GM20000 (cell line): ENCODE measurements at regions not wholly inside any gene's neighbourhood (a gene's known extent, or its start where the extent isn't known, plus 50 kb on each side); places are given as distances from the start of the nearest gene placed in this dataset.

Experiments
- DNase-seq: peaks from one replicate; pipeline ENCODE4 v3.0.0; 2012; ENCODE audit warnings: low spot score
- CTCF ChIP-seq: IDR thresholded peaks from 2 replicates; pipeline ENCODE4 v1.5.1; 2012; ENCODE audit warnings: mild to moderate bottlenecking, control low read depth; ENCODE audit errors: extremely low read depth, missing control alignments

GRCh38 chr13:111044087-111044830 is 70.9 kb upstream of the ARHGEF7 start:
- no peak for DNase-seq
- no peak for TF ChIP-seq CTCF

- DNase-seq, result no peak
- TF ChIP-seq CTCF, result no peak
Measured at GRCh38 chr13:111043575-111043982, 71.5 kb upstream of the ARHGEF7 start.

- DNase-seq, result no peak
- TF ChIP-seq CTCF, result no peak
Measured at GRCh38 chr13:111042661-111043226, 72.4 kb upstream of the ARHGEF7 start.

GRCh38 chr13:111040830-111041229 is 74.3 kb upstream of the ARHGEF7 start:
- TF ChIP-seq CTCF, result no peak
- DNase-seq, result no peak

GRCh38 chr13:111039735-111040134 is 75.4 kb upstream of the ARHGEF7 start:
- TF ChIP-seq CTCF, result no peak
- DNase-seq, result no peak

GRCh38 chr13:111038887-111039286 is 76.2 kb upstream of the ARHGEF7 start:
- TF ChIP-seq CTCF, result no peak
- DNase-seq, result no peak

GRCh38 chr13:111037927-111038326 is 77.2 kb upstream of the ARHGEF7 start:
- DNase-seq, result no peak

More at GRCh38 chr13:111037927-111038326, 77.2 kb upstream of the ARHGEF7 start:
- TF ChIP-seq CTCF, result no peak
